Dermis blood vessel endothelial cell (primary cell): ENCODE measurements at regions not wholly inside any gene's neighbourhood (a gene's known extent, or its start where the extent isn't known, plus 50 kb on each side); places are given as distances from the start of the nearest gene placed in this dataset.

Experiments used
- DNase-seq: peaks from one replicate; pipeline ENCODE4 v3.0.0; 2010

- DNase-seq: no peak
Observed at GRCh38 chrX:138294951-138295350, 416.6 kb downstream of the FGF13 start.

- no peak for DNase-seq
Observed at GRCh38 chrX:138298268-138298667, 413.2 kb downstream of the FGF13 start.

- DNase-seq: no peak
Observed at GRCh38 chrX:138345801-138346200, 365.7 kb downstream of the FGF13 start.

GRCh38 chrX:138349351-138349750 is 362.2 kb downstream of the FGF13 start:
- no peak for DNase-seq

GRCh38 chrX:138378876-138379275 is 332.6 kb downstream of the FGF13 start:
- no peak for DNase-seq

- no peak for DNase-seq
Observed at GRCh38 chrX:138408101-138408500, 303.4 kb downstream of the FGF13 start.

DNA sequence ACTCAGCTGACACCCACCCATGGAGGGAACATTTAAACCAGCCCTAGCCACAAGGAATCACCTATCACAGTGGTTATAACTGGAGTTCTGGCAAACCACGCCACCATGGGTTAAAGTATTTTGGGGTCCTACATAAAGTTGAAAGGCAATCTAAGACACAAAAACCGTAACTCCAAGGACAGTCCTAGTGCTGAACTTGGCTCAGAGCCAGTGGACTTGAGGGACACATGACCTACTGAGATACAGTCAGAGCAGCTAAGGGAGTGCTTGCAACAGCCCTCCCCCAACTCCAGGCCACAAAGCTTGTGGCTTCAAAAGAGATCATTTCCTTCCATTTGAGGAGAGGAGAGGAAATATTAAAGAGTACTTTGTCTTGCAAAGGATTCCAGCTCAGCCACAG is 300.5 kb downstream of the FGF13 start:
- no peak for DNase-seq
